ENCODE measurements at regions not wholly inside any gene's neighbourhood (a gene's known extent, or its start where the extent isn't known, plus 50 kb on each side); places are given as distances from the start of the nearest gene placed in this dataset.
"Not testable (repeated sequence)": the region's sequence is repeated elsewhere in the genome, so short reads cannot be mapped to it uniquely, and the experiment has no call there.

- H3K9me3 ChIP-seq (replicated peaks; ENCODE audit: control insufficient read depth, insufficient read depth, low read depth, low read length); H3K4me1 ChIP-seq (replicated peaks in 1 of 2; ENCODE audit: control insufficient read depth in 2 of 2, insufficient read depth in 2 of 2, low read length in 2 of 2); BruUV-seq (replicated peaks); POLR2A ChIA-PET; CTCF ChIA-PET (ENCODE audit: low intra/inter-chr PET ratio); H3K9me1 ChIP-seq (ENCODE audit: control insufficient read depth, insufficient read depth, low read length); H3K36me3 ChIP-seq (ENCODE audit: control insufficient read depth, insufficient read depth, low read length); DNase-seq (ENCODE audit: extremely low read depth in 1 of 4, low spot score in 3 of 4); H4K20me1 ChIP-seq (replicated peaks; ENCODE audit: control insufficient read depth, insufficient read depth, low read length); H3K79me2 ChIP-seq (ENCODE audit: control insufficient read depth, insufficient read depth, low read length); H3K27ac ChIP-seq (ENCODE audit: extremely low read depth, low read depth, low read length); H3K27me3 ChIP-seq (ENCODE audit: control insufficient read depth in 2 of 2, insufficient read depth in 2 of 2, low read length in 2 of 2); H3K9ac ChIP-seq (ENCODE audit: insufficient read depth in 1 of 2, low read depth in 2 of 2, low read length in 2 of 2); in situ Hi-C loops (cut with MboI); intact Hi-C loops (cut with micrococcal nuclease); H3K4me3 ChIP-seq: not testable (repeated sequence)
- H2AFZ ChIP-seq (ENCODE audit: low read depth, low read length), result peak overlapping the region; percentile 86; the same call in 1 of the 2 replicates
- FAIRE-seq (peak; percentile 58), ATAC-seq (peak; percentile 22)
- 6% methylated on average over 3 of the region's 4 CpGs for WGBS (ENCODE audit: insufficient coverage, low coverage, missing lambda C conversion rate)
- 0 out of 2 replicates have a peak, but pooled peaks have one; percentile 5 for TF ChIP-seq ZFX (CRISPR knock-in tag; IDR thresholded peaks at IDR 0.05)
- peak overlapping the region; percentile 60 for H3K4me2 ChIP-seq (ENCODE audit: insufficient read depth, low read length)
Measured at GRCh38 chr13:22916276-22916675, 264.5 kb upstream of the SGCG start.

GRCh38 chr13:22925881-22926747 is 254.7 kb upstream of the SGCG start:
- Histone ChIP-seq H2AFZ (ENCODE audit: low read depth, low read length) (peak overlapping the region; percentile 85), H3K79me2 (ENCODE audit: control insufficient read depth, insufficient read depth, low read length) (no peaks in the 10 kb centered on the region; the same call in 2 of the 3 replicates), H3K9me3 (replicated peaks; ENCODE audit: control insufficient read depth, insufficient read depth, low read depth, low read length) (no peaks in the 10 kb centered on the region), H3K27me3 (ENCODE audit: control insufficient read depth in 2 of 2, insufficient read depth in 2 of 2, low read length in 2 of 2) (no peaks in the 10 kb centered on the region), H3K4me2 (ENCODE audit: insufficient read depth, low read length) (peak overlapping the region; percentile 66), H3K27ac (ENCODE audit: extremely low read depth, low read depth, low read length) (peak overlapping the region; percentile 91), H3K9ac (ENCODE audit: insufficient read depth in 1 of 2, low read depth in 2 of 2, low read length in 2 of 2) (peak overlapping the region; percentile 54 to 87; a peak in 3 of 4 replicates), H3K36me3 (ENCODE audit: control insufficient read depth, insufficient read depth, low read length) (no peaks in the 10 kb centered on the region), H4K20me1 (replicated peaks; ENCODE audit: control insufficient read depth, insufficient read depth, low read length) (no peaks in the 10 kb centered on the region), H3K9me1 (ENCODE audit: control insufficient read depth, insufficient read depth, low read length) (no peaks in the 10 kb centered on the region), H3K4me3 (peak overlapping the region; percentile 37), H3K4me1 (replicated peaks in 1 of 2; ENCODE audit: control insufficient read depth in 2 of 2, insufficient read depth in 2 of 2, low read length in 2 of 2) (peaks cover 17 to 19% of the 10 kb centered on the region in 2 experiments; a peak in 4 of 5 replicates)
- FAIRE-seq (peak; percentile 77), DNase-seq (ENCODE audit: extremely low read depth in 1 of 4, low spot score in 3 of 4) (peak; percentile 85 to 90 (median 88)), ATAC-seq (peak; percentile 93)
- POLR2A ChIA-PET, result interaction anchor here (0.7 kb wide), 1 partner anchor 17 kb away, joined by 3 read pairs; no protein-coding TSS in a partner anchor
- under 1% methylated on average over 13 of the region's 55 CpGs for WGBS (ENCODE audit: insufficient coverage, low coverage, missing lambda C conversion rate)
- in situ Hi-C loops (cut with MboI), result no loop called here
- no TSS peak for BruUV-seq (replicated peaks)
- intact Hi-C loops (cut with micrococcal nuclease), result no loop called here
- CTCF ChIA-PET (ENCODE audit: low intra/inter-chr PET ratio), result no interaction called here
- TF ChIP-seq ZC3H4 (CRISPR knock-in tag; IDR thresholded peaks at IDR 0.05; ENCODE audit: borderline replicate concordance), result no peak
- TF ChIP-seq NCOR1 (IDR thresholded peaks at IDR 0.05), result peak; percentile 52
- TF ChIP-seq POLR2A (conservative IDR thresholded peaks at IDR 0.05), result peak; percentile 61; the same call in 1 of the 2 replicates
- no peak for TF ChIP-seq BACH1 (tag; IDR thresholded peaks at IDR 0.05)
- TF ChIP-seq SMAD1 (IDR thresholded peaks at IDR 0.05; ENCODE audit: low read depth, low read length, partially characterized antibody), result no peak
- TF ChIP-seq ZMIZ1 (IDR thresholded peaks at IDR 0.05; ENCODE audit: low read depth in 2 of 2, low read length in 2 of 2), result no peak
